Astrocyte of the spinal cord (primary cell): ENCODE measurements at regions not wholly inside any gene's neighbourhood (a gene's known extent, or its start where the extent isn't known, plus 50 kb on each side); places are given as distances from the start of the nearest gene placed in this dataset.

Source experiments
- DNase-seq: peaks from one replicate; pipeline ENCODE4 v3.0.0; 2011; ENCODE audit warnings: low read depth, low spot score
- H3K4me3 ChIP-seq: 2 replicates; pipeline ENCODE4 v1.5.1; 2011; ENCODE audit warnings: low read depth, mild to moderate bottlenecking, low read length, moderate library complexity
- CTCF ChIP-seq: IDR thresholded peaks from 2 replicates; pipeline ENCODE4 v1.5.1; 2012; ENCODE audit warnings: low read depth, mild to moderate bottlenecking, low read length, inconsistent platforms
- in situ Hi-C: cut with HindIII; loops from 2 replicates; pipeline ENCODE4 v1.10.0; 2017; ENCODE audit warnings: low sequenced_read_pairs

- no peak overlapping the region for H3K4me3 ChIP-seq
- in situ Hi-C loops: no loop called here
- no peak for DNase-seq
- TF ChIP-seq CTCF: no peak
Observed at GRCh38 chr10:36789974-36790373, 335.4 kb upstream of the ANKRD30A start.

GRCh38 chr10:36788152-36788551 is 337.2 kb upstream of the ANKRD30A start:
- DNase-seq: no peak
- in situ Hi-C loops: no loop called here
- no peak overlapping the region for H3K4me3 ChIP-seq
- TF ChIP-seq CTCF: no peak

GRCh38 chr10:36783400-36783799 is 342.0 kb upstream of the ANKRD30A start:
- H3K4me3 ChIP-seq: no peak overlapping the region
- in situ Hi-C loops: no loop called here
- no peak for DNase-seq
- TF ChIP-seq CTCF: no peak

GRCh38 chr10:36781570-36781969 is 343.8 kb upstream of the ANKRD30A start:
- in situ Hi-C loops: no loop called here
- DNase-seq: no peak
- H3K4me3 ChIP-seq: no peak overlapping the region
- no peak for TF ChIP-seq CTCF

- in situ Hi-C loops: no loop called here
- DNase-seq: no peak
- no peak overlapping the region for H3K4me3 ChIP-seq
- no peak for TF ChIP-seq CTCF
Observed at GRCh38 chr10:36780158-36780557, 345.2 kb upstream of the ANKRD30A start.

GRCh38 chr10:36779238-36779846 is 346.1 kb upstream of the ANKRD30A start:
- TF ChIP-seq CTCF: peak; percentile 74
- in situ Hi-C loops: no loop called here
- DNase-seq: peak; percentile 81
- no peak overlapping the region for H3K4me3 ChIP-seq

- no peak for TF ChIP-seq CTCF
Observed at GRCh38 chr10:36778651-36779050, 346.7 kb upstream of the ANKRD30A start.

More at GRCh38 chr10:36778651-36779050, 346.7 kb upstream of the ANKRD30A start:
- in situ Hi-C loops: no loop called here
- no peak for DNase-seq
- H3K4me3 ChIP-seq: no peak overlapping the region
